ENCODE measurements at regions not wholly inside any gene's neighbourhood (a gene's known extent, or its start where the extent isn't known, plus 50 kb on each side); places are given as distances from the start of the nearest gene placed in this dataset.

DNA sequence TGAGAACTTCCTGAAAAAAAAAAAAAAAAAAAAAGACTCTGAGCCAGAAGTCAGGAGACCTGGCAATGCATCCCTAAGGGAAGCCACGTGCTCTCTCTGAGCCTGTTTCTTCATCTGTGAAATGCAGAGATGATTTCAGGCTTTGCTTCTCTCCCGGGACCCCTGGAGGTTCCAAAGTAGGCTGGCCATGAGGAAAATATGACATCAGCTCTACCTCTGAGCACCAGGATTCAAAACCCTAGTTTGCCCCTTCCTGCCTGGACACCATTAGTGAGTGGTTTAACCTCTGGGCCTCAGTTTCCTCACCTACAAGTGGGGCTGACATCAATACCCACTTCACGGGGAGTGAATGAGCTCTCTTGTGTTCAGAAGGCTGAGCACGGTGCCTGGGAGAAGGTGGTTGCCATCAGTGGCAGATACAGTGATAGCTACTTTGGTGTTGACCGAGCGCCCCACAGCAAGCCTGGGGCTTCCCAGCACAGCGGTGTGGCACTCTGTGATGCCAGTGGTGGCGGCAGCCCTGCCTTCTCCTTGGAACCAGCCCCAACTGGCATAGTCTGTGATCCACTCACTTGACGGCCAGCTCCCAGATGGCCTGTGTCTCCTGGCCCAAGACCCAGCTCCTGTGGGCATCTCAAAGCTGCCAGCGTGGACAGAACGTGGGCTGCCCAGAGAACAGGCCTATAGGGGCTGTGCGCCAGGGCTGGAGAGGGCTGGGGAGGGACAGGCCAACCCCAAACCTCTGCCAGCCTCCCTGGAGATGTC, 153.1 kb upstream of the UNC5B start:
- no peak overlapping the region for H3K4me2 ChIP-seq
- no peaks in the 10 kb centered on the region for H3K79me2 ChIP-seq (ENCODE audit: insufficient read depth, low read depth)
- no peaks in the 10 kb centered on the region for H3K36me3 ChIP-seq (ENCODE audit: insufficient read depth)
- no peak overlapping the region for H3K27ac ChIP-seq
- no peak overlapping the region for H3K4me3 ChIP-seq (IDR thresholded peaks at IDR 0.05; ENCODE audit: insufficient read depth, low read depth, low read length)
- H4K20me1 ChIP-seq (ENCODE audit: insufficient read depth): no peaks in the 10 kb centered on the region
- no peaks in the 10 kb centered on the region; the same call in 1 of the 2 replicates for H3K27me3 ChIP-seq (ENCODE audit: insufficient read depth, low read depth)
- no peaks in the 10 kb centered on the region for H3K4me1 ChIP-seq (ENCODE audit: low read depth, poor library complexity, severe bottlenecking)
- H3K9ac ChIP-seq: no peak overlapping the region
- no peak overlapping the region for H2AFZ ChIP-seq (ENCODE audit: low read depth)
- TF ChIP-seq, protein P1, sequence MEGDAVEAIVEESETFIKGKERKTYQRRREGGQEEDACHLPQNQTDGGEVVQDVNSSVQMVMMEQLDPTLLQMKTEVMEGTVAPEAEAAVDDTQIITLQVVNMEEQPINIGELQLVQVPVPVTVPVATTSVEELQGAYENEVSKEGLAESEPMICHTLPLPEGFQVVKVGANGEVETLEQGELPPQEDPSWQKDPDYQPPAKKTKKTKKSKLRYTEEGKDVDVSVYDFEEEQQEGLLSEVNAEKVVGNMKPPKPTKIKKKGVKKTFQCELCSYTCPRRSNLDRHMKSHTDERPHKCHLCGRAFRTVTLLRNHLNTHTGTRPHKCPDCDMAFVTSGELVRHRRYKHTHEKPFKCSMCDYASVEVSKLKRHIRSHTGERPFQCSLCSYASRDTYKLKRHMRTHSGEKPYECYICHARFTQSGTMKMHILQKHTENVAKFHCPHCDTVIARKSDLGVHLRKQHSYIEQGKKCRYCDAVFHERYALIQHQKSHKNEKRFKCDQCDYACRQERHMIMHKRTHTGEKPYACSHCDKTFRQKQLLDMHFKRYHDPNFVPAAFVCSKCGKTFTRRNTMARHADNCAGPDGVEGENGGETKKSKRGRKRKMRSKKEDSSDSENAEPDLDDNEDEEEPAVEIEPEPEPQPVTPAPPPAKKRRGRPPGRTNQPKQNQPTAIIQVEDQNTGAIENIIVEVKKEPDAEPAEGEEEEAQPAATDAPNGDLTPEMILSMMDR (conservative IDR thresholded peaks at IDR 0.05; ENCODE audit: low read depth, low read length): no peak

DNA sequence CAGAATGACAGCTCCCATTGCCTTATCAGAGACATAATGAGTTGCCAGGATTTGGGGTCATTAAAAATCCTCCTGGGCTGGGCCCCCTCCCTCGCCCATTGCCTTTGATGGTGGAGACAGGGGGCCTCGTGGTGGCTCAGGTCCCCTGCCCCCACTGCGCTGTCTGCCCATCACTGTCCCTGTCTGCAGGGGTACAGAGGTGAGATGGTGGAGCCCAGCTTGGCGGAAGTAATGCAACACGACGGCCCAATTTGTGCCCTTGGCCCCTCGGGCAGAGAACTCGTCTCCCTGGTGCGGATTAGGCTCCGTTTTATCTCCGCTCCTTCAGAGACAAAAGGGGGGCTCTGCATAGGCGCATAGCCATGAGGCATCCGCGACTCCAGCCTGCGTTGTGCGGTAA, 152.4 kb upstream of the UNC5B start:
- H3K4me2 ChIP-seq: no peak overlapping the region

DNA sequence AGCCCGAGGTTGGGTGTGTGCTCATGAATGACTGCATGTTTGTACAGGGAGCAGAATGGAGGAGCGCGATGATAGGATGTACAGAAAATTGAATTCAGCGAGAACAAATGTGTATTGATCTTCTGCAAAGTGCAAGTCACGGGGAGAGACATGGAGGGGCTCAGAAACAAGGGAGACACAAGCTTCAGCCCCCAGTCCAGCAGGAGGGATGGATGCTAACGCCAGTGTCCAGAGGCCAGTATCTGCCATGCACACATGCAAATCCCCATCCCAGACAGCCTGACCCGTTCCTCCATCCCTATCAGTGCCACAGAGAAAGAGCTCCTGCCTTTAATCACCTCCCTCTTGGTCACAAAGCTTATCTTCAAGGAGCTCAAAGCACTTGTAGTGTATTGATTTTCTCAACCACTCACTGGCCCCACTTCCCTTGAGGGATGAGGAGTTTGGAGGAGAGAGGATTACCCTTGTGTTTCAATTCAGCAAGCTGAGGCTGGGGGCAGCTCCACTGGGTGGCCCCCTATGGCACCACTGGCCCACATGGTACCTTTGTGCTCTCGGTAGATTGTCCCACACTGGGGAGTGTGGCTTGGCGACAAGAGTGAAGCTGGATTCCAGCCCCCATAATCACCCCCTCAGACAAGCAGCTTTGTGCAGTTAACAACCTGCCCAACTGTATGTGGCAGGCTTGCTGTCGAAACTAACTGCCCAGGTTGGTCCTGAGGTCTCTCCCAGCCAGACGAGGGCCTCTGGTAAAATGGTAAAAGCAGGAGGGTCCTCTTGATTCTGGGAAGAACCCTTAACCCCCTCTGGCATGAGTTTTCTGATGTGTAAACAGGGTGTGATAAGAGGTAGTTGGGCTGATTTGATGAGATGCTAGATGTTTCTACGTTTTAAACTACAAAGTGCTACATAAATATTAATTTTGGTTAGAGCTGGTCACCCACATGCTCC, 151.6 kb upstream of the UNC5B start:
- Histone ChIP-seq H3K4me2 (no peak overlapping the region), H3K27ac (no peak overlapping the region), H3K4me1 (ENCODE audit: low read depth, poor library complexity, severe bottlenecking) (no peaks in the 10 kb centered on the region), H2AFZ (ENCODE audit: low read depth) (no peak overlapping the region), H3K9ac (no peak overlapping the region), H4K20me1 (ENCODE audit: insufficient read depth) (no peaks in the 10 kb centered on the region), H3K36me3 (ENCODE audit: insufficient read depth) (no peaks in the 10 kb centered on the region), H3K79me2 (ENCODE audit: insufficient read depth, low read depth) (no peaks in the 10 kb centered on the region), H3K27me3 (ENCODE audit: insufficient read depth, low read depth) (no peaks in the 10 kb centered on the region; the same call in 1 of the 2 replicates), H3K4me3 (IDR thresholded peaks at IDR 0.05; ENCODE audit: insufficient read depth, low read depth, low read length) (no peak overlapping the region)
- TF ChIP-seq, protein P1 (conservative IDR thresholded peaks at IDR 0.05; ENCODE audit: low read depth, low read length): no peak

More for the DNA sequence above, 152.4 kb upstream of the UNC5B start:
- Histone ChIP-seq H3K4me3 (IDR thresholded peaks at IDR 0.05; ENCODE audit: insufficient read depth, low read depth, low read length) (no peak overlapping the region), H3K27me3 (ENCODE audit: insufficient read depth, low read depth) (no peaks in the 10 kb centered on the region; the same call in 1 of the 2 replicates), H3K36me3 (ENCODE audit: insufficient read depth) (no peaks in the 10 kb centered on the region), H3K79me2 (ENCODE audit: insufficient read depth, low read depth) (no peaks in the 10 kb centered on the region), H2AFZ (ENCODE audit: low read depth) (no peak overlapping the region), H3K9ac (no peak overlapping the region), H4K20me1 (ENCODE audit: insufficient read depth) (no peaks in the 10 kb centered on the region), H3K4me1 (ENCODE audit: low read depth, poor library complexity, severe bottlenecking) (no peaks in the 10 kb centered on the region), H3K27ac (no peak overlapping the region)
- TF ChIP-seq, protein P1 (conservative IDR thresholded peaks at IDR 0.05; ENCODE audit: low read depth, low read length): no peak

DNA sequence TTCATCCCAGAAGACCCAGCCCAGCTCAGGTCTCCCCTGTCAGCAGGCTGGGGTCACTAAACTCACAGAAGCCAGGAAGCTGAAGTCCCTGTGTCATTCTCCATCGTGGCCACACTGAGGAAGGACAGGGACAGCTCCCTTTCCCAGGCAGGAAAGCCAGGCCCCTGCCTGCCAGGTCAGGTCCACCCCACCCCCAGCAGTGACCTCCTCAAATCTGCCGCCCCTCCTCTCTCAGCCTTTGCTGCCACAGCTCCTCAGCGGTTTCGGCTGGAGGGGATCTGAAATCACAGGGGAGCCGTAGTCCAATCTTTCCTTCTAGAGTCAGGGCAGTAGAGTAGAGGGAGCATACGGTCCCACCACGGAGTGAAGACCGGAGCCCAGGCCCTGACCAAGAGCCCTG, 150.9 kb upstream of the UNC5B start:
- TF ChIP-seq, protein P1 (conservative IDR thresholded peaks at IDR 0.05; ENCODE audit: low read depth, low read length): no peak
- Histone ChIP-seq H2AFZ (ENCODE audit: low read depth) (no peak overlapping the region), H3K9ac (no peak overlapping the region), H3K4me3 (IDR thresholded peaks at IDR 0.05; ENCODE audit: insufficient read depth, low read depth, low read length) (no peak overlapping the region), H3K27me3 (ENCODE audit: insufficient read depth, low read depth) (no peaks in the 10 kb centered on the region; the same call in 1 of the 2 replicates), H3K4me2 (no peak overlapping the region), H3K27ac (no peak overlapping the region), H3K79me2 (ENCODE audit: insufficient read depth, low read depth) (no peaks in the 10 kb centered on the region), H3K4me1 (ENCODE audit: low read depth, poor library complexity, severe bottlenecking) (no peaks in the 10 kb centered on the region), H3K36me3 (ENCODE audit: insufficient read depth) (no peaks in the 10 kb centered on the region), H4K20me1 (ENCODE audit: insufficient read depth) (no peaks in the 10 kb centered on the region)

Measured in KMS-11 (cell line).